H9 (cell line): ENCODE measurements at regions not wholly inside any gene's neighbourhood (a gene's known extent, or its start where the extent isn't known, plus 50 kb on each side); places are given as distances from the start of the nearest gene placed in this dataset.
"Not testable (repeated sequence)": the region's sequence is repeated elsewhere in the genome, so short reads cannot be mapped to it uniquely, and the experiment has no call there.

Experiments used
- DNase-seq: peaks from one replicate; pipeline ENCODE4 v3.0.0-alpha.2; 2017
- H2AFZ ChIP-seq: one replicate; pipeline ENCODE4 v1.6.1; 2013; ENCODE audit warnings: mild to moderate bottlenecking, low read length, control low read depth, moderate library complexity
- H2AK5ac ChIP-seq: 2 replicates; pipeline ENCODE4 v1.6.1; 2013; ENCODE audit warnings: low read length, control low read depth, mixed read lengths; ENCODE audit not compliant: insufficient read length
- H2BK120ac ChIP-seq: one replicate; pipeline ENCODE4 v1.6.1; 2013; ENCODE audit warnings: low read depth, mild to moderate bottlenecking, low read length, control low read depth, inconsistent platforms; ENCODE audit not compliant: poor library complexity, severe bottlenecking
- H2BK12ac ChIP-seq: 2 replicates; pipeline ENCODE4 v1.6.1; 2013; ENCODE audit warnings: low read length, control low read depth, mixed read lengths, low read depth; ENCODE audit not compliant: insufficient read length
- H2BK15ac ChIP-seq: 2 replicates; pipeline ENCODE4 v1.6.1; 2013; ENCODE audit warnings: low read depth, low read length, control low read depth
- H2BK20ac ChIP-seq: one replicate; pipeline ENCODE4 v1.6.1; 2013; ENCODE audit warnings: low read depth, mild to moderate bottlenecking, low read length, control low read depth, inconsistent platforms; ENCODE audit not compliant: poor library complexity, severe bottlenecking
- H2BK5ac ChIP-seq: 2 replicates; pipeline ENCODE4 v1.6.1; 2013; ENCODE audit warnings: low read length, control low read depth, mixed read lengths; ENCODE audit not compliant: insufficient read length
- H3K14ac ChIP-seq: 2 replicates; pipeline ENCODE4 v1.6.1; 2013; ENCODE audit warnings: low read length, control low read depth; ENCODE audit not compliant: insufficient read depth
- H3K18ac ChIP-seq: 2 replicates; pipeline ENCODE4 v1.6.1; 2013; ENCODE audit warnings: low read depth, mild to moderate bottlenecking, mixed read lengths, low read length, control low read depth; ENCODE audit not compliant: insufficient read length
- H3K23ac ChIP-seq: 2 replicates; pipeline ENCODE4 v1.6.1; 2013; ENCODE audit warnings: low read length, control low read depth, mixed read lengths, low read depth; ENCODE audit not compliant: insufficient read length
- H3K23me2 ChIP-seq: 2 replicates; pipeline ENCODE4 v1.6.1; 2013; ENCODE audit warnings: low read depth, mild to moderate bottlenecking, mixed read lengths, low read length, control low read depth; ENCODE audit not compliant: insufficient read length, poor library complexity, severe bottlenecking
- H3K27ac ChIP-seq: 2 replicates; pipeline ENCODE4 v1.5.1; 2013; ENCODE audit warnings: low read length, control low read depth, mixed read lengths, low read depth; ENCODE audit not compliant: insufficient read length
- H3K27me3 ChIP-seq: 2 replicates; pipeline ENCODE4 v1.6.1; 2013; ENCODE audit warnings: low read length, control low read depth, inconsistent platforms; ENCODE audit not compliant: insufficient read depth
- H3K4ac ChIP-seq: 2 replicates; pipeline ENCODE4 v1.6.1; 2013; ENCODE audit warnings: low read depth, mild to moderate bottlenecking, control low read depth, inconsistent platforms, low read length, moderate library complexity
- H3K4me1 ChIP-seq: 2 replicates; pipeline ENCODE4 v1.6.1; 2013; ENCODE audit warnings: low read length, control low read depth, inconsistent platforms; ENCODE audit not compliant: insufficient read depth
- H3K4me2 ChIP-seq: 2 replicates; pipeline ENCODE4 v1.6.1; 2013; ENCODE audit warnings: low read length, control low read depth, mixed read lengths; ENCODE audit not compliant: insufficient read length, insufficient read depth
- H3K56ac ChIP-seq: 2 replicates; pipeline ENCODE4 v1.6.1; 2013; ENCODE audit warnings: low read depth, mild to moderate bottlenecking, mixed read lengths, low read length, control low read depth; ENCODE audit not compliant: insufficient read length
- H3K79me1 ChIP-seq: 2 replicates; pipeline ENCODE4 v1.6.1; 2013; ENCODE audit warnings: low read depth, mild to moderate bottlenecking, moderate library complexity, low read length, control low read depth, inconsistent platforms; ENCODE audit not compliant: insufficient read depth, poor library complexity, severe bottlenecking
- H3K79me2 ChIP-seq: 2 replicates; pipeline ENCODE4 v1.6.1; 2013; ENCODE audit warnings: low read length, control low read depth, inconsistent platforms; ENCODE audit not compliant: insufficient read depth
- H3K9ac ChIP-seq: 2 replicates; pipeline ENCODE4 v1.6.1; 2013; ENCODE audit warnings: low read length, control low read depth, mixed read lengths; ENCODE audit not compliant: insufficient read length; ENCODE audit errors: extremely low read depth
- H3K9me3 ChIP-seq: one replicate; pipeline ENCODE4 v1.6.1; 2013; ENCODE audit warnings: low read depth, low read length, inconsistent platforms; ENCODE audit not compliant: control insufficient read depth
- H3T11ph ChIP-seq: one replicate; pipeline ENCODE4 v1.6.1; 2013; ENCODE audit warnings: mild to moderate bottlenecking, low read length, control low read depth, inconsistent platforms
- H4K20me1 ChIP-seq: one replicate; pipeline ENCODE4 v1.6.1; 2013; ENCODE audit not compliant: control insufficient read depth, insufficient read length, insufficient read depth
- H4K5ac ChIP-seq: 2 replicates; pipeline ENCODE4 v1.6.1; 2013; ENCODE audit warnings: low read depth, mild to moderate bottlenecking, mixed read lengths, low read length, control low read depth; ENCODE audit not compliant: insufficient read length
- H4K8ac ChIP-seq: replicated peaks from 2 replicates; pipeline ENCODE4 v1.6.1; 2013; ENCODE audit warnings: low read length, control low read depth, mixed read lengths, low read depth; ENCODE audit not compliant: insufficient read length
- H4K91ac ChIP-seq: 2 replicates; pipeline ENCODE4 v1.6.1; 2013; ENCODE audit warnings: low read depth, mild to moderate bottlenecking, moderate library complexity, mixed read lengths, low read length, control low read depth; ENCODE audit not compliant: insufficient read length
- H3K27ac Mint-ChIP-seq, 3 experiments: 2 replicates in 2 of 3; 3 replicates in 1 of 3; pipeline ENCODE4 v1.8.0; 2020 to 2021; ENCODE audit warnings: mixed read lengths in 3 of 3, mild to moderate bottlenecking in 1 of 3, moderate library complexity in 1 of 3
- H3K27me3 Mint-ChIP-seq: 2 replicates; pipeline ENCODE4 v1.8.0; 2021; ENCODE audit warnings: low read depth, mild to moderate bottlenecking, moderate library complexity, mixed read lengths
- H3K36me3 Mint-ChIP-seq, 3 experiments: 2 replicates in 2 of 3; 3 replicates in 1 of 3; pipeline ENCODE4 v1.8.0; 2020 to 2021; ENCODE audit warnings: low read depth in 3 of 3, mixed read lengths in 3 of 3; ENCODE audit not compliant: insufficient read depth in 1 of 3
- H3K4me1 Mint-ChIP-seq, 2 experiments: 2 replicates each; pipeline ENCODE4 v1.8.0; 2020; ENCODE audit warnings: mixed read lengths in 2 of 2
- H3K4me3 Mint-ChIP-seq, 2 experiments: 2 replicates in 1 of 2; 3 replicates in 1 of 2; pipeline ENCODE4 v1.8.0; 2020 to 2021; ENCODE audit warnings: mild to moderate bottlenecking in 2 of 2, mixed read lengths in 2 of 2, moderate library complexity in 1 of 2
- H3K9me3 Mint-ChIP-seq, 2 experiments: 2 replicates in 1 of 2; 3 replicates in 1 of 2; pipeline ENCODE4 v1.8.0; 2020; ENCODE audit warnings: mild to moderate bottlenecking in 2 of 2, mixed read lengths in 2 of 2, moderate library complexity in 1 of 2
- WGBS: extraction: QIAGEN DNeasy Blood & Tissue Kit; methylation state at CpG from one replicate; pipeline ENCODE4 v1.1.7; 2013; ENCODE audit warnings: missing lambda C conversion rate, low lambda C conversion rate, mixed read lengths; ENCODE audit not compliant: insufficient read length; ENCODE audit errors: extremely low coverage; 5-methylcytosine and 5-hydroxymethylcytosine counted together

GRCh38 chr9:38944881-38945449 is 225.0 kb upstream of the FAM240B start:
- H3K14ac ChIP-seq, H3T11ph ChIP-seq, H4K20me1 ChIP-seq, DNase-seq, H3K9me3 Mint-ChIP-seq, H3K27me3 Mint-ChIP-seq, H3K27ac Mint-ChIP-seq, H3K23me2 ChIP-seq, H3K4me3 Mint-ChIP-seq, H3K79me1 ChIP-seq, H4K91ac ChIP-seq, H4K5ac ChIP-seq, H2BK20ac ChIP-seq, H3K23ac ChIP-seq, H2BK5ac ChIP-seq, H3K79me2 ChIP-seq, H2AFZ ChIP-seq, H3K4me1 Mint-ChIP-seq, H2BK15ac ChIP-seq, H3K18ac ChIP-seq, H3K4ac ChIP-seq, H2AK5ac ChIP-seq, H3K4me2 ChIP-seq, H3K27me3 ChIP-seq, H3K36me3 Mint-ChIP-seq, H3K9me3 ChIP-seq, H3K27ac ChIP-seq, H3K4me1 ChIP-seq, H2BK12ac ChIP-seq, H4K8ac ChIP-seq, H3K9ac ChIP-seq, H2BK120ac ChIP-seq, H3K56ac ChIP-seq: not testable (repeated sequence)
- WGBS = no CpG with 5 or more reads among the region's 4 CpGs

GRCh38 chr9:38940501-38940900 is 220.6 kb upstream of the FAM240B start:
- H4K5ac ChIP-seq, H3K79me2 ChIP-seq, H2AK5ac ChIP-seq, H4K91ac ChIP-seq, H3K79me1 ChIP-seq, H3K4me2 ChIP-seq, H3K18ac ChIP-seq, H4K20me1 ChIP-seq, H3K9me3 Mint-ChIP-seq, H2BK5ac ChIP-seq, H3K56ac ChIP-seq, H2BK120ac ChIP-seq, H2BK12ac ChIP-seq, H2BK20ac ChIP-seq, H2AFZ ChIP-seq, H3K4me3 Mint-ChIP-seq, H3K4me1 Mint-ChIP-seq, H3K9ac ChIP-seq, H3K9me3 ChIP-seq, H3K36me3 Mint-ChIP-seq, H3K14ac ChIP-seq, H3K4ac ChIP-seq, H3K23ac ChIP-seq, DNase-seq, H4K8ac ChIP-seq, H2BK15ac ChIP-seq, H3K4me1 ChIP-seq, H3T11ph ChIP-seq, H3K27me3 ChIP-seq, H3K27me3 Mint-ChIP-seq, H3K27ac Mint-ChIP-seq, H3K27ac ChIP-seq, H3K23me2 ChIP-seq: not testable (repeated sequence)
- WGBS = no CpG with 5 or more reads among the region's 9 CpGs
